ENCODE measurements at regions not wholly inside any gene's neighbourhood (a gene's known extent, or its start where the extent isn't known, plus 50 kb on each side); places are given as distances from the start of the nearest gene placed in this dataset.

DNA sequence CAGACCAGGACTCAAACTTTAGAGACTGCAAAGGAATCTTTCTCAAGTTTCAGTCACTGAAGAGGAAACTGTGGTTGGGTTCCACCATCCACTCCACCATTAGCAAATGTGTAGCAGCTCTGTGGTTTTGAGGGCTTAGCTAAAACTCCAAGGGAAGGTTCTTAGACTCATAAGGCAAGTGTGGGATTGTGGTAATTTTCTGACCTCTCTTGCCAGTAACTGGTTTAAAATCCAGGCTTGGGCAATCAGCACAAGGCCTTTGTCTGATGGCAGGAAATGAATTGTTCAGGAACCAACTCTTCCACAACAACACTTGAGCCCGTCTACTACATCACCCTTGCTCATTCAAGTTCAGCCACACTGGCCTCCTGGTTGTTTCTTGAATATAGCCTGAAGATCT lies 68.6 kb upstream of the FBXL4 start:
- POLR2A ChIA-PET, result no interaction called here
- DNase-seq (ENCODE audit: low read depth, low spot score), result no peak
- Histone ChIP-seq H3K27me3 (ENCODE audit: control insufficient read depth, insufficient read depth, low read length) (no peaks in the 10 kb centered on the region), H3K4me3 (ENCODE audit: low read depth, low read length) (no peak overlapping the region), H3K27ac (ENCODE audit: low read depth, low read length) (no peak overlapping the region), H3K9me3 (ENCODE audit: control insufficient read depth, insufficient read depth, low read length) (no peaks in the 10 kb centered on the region)
- TF ChIP-seq, protein P1, sequence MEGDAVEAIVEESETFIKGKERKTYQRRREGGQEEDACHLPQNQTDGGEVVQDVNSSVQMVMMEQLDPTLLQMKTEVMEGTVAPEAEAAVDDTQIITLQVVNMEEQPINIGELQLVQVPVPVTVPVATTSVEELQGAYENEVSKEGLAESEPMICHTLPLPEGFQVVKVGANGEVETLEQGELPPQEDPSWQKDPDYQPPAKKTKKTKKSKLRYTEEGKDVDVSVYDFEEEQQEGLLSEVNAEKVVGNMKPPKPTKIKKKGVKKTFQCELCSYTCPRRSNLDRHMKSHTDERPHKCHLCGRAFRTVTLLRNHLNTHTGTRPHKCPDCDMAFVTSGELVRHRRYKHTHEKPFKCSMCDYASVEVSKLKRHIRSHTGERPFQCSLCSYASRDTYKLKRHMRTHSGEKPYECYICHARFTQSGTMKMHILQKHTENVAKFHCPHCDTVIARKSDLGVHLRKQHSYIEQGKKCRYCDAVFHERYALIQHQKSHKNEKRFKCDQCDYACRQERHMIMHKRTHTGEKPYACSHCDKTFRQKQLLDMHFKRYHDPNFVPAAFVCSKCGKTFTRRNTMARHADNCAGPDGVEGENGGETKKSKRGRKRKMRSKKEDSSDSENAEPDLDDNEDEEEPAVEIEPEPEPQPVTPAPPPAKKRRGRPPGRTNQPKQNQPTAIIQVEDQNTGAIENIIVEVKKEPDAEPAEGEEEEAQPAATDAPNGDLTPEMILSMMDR (IDR thresholded peaks at IDR 0.05; ENCODE audit: low read depth, low read length), result no peak
- CTCF ChIA-PET, result no interaction called here

DNA sequence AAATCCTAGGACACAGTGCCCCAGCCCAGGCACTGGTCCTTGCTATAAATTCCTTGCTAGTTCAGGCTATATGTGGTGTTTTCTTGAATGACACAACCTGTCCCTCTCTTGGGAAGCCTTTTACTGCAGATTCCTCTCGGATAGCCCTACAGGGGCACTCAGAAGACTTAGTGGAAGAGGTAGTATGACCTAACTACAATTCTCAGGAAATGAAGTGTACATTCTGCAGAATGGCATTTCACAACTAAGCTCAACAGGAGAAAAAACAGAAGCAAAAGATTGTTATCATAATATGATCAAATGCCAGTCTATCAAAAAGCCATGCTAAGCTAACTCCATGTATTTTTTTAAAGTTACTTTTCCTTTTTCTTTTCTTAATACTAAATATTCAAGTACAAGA lies 66.3 kb upstream of the FBXL4 start:
- no peaks in the 10 kb centered on the region for H3K27me3 ChIP-seq (ENCODE audit: control insufficient read depth, insufficient read depth, low read length)
- no peak for DNase-seq (ENCODE audit: low read depth, low spot score)
- no peak overlapping the region for H3K4me3 ChIP-seq (ENCODE audit: low read depth, low read length)
- CTCF ChIA-PET, result no interaction called here
- H3K9me3 ChIP-seq (ENCODE audit: control insufficient read depth, insufficient read depth, low read length), result no peaks in the 10 kb centered on the region
- POLR2A ChIA-PET, result no interaction called here
- H3K27ac ChIP-seq (ENCODE audit: low read depth, low read length), result no peak overlapping the region
- TF ChIP-seq, protein P1 (IDR thresholded peaks at IDR 0.05; ENCODE audit: low read depth, low read length), result no peak

DNA sequence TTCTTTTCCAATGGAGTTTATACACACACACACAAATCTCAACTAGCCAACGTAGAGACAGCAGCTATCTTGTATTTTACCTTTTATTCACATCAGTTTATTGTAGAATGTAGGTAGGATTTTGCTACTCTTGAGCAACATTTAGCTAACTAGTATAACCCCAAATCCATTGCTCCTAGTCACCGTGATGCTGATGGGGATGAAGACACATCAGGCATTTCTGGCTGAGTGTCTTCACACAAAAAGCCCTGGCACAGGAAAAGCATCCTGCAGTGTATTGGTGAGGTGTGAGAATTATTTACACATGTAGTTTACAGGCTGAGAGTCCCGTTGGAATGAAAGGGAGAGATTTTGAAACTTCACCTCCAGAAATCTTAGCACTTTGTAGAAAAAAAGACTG lies 65.9 kb upstream of the FBXL4 start:
- DNase-seq (ENCODE audit: low read depth, low spot score), result no peak
- POLR2A ChIA-PET, result interaction anchor here (1.1 kb wide), 1 partner anchor 56 kb away, joined by 5 read pairs; no protein-coding TSS in a partner anchor
- TF ChIP-seq, protein P1 (IDR thresholded peaks at IDR 0.05; ENCODE audit: low read depth, low read length), result no peak

DNA sequence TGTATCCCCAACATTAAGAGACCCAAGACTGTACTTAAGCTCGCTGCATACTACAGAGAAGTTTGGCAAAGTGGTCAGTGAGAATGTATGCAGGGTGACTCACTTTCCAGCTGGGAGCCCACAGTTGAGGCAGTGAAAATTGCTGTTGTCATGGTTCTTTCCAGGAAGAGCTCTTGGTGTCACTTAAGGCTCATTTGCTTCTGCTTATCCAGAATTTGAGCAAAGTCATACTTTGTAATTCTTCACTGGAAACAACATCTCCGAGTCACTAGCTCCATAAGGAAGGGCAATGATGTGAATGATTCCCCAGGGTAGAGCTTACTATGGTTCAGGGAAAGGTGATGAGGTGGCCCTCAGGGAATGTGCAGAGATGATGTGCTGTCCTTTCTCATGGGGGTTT lies 65.4 kb upstream of the FBXL4 start:
- peak overlapping the region; percentile 57 for H3K27ac ChIP-seq (ENCODE audit: low read depth, low read length)
- no peaks in the 10 kb centered on the region for H3K27me3 ChIP-seq (ENCODE audit: control insufficient read depth, insufficient read depth, low read length)
- TF ChIP-seq, protein P1 (IDR thresholded peaks at IDR 0.05; ENCODE audit: low read depth, low read length), result no peak
- ChIA-PET CTCF (no interaction called here), POLR2A (interaction anchor here (0.7 to 1.1 kb wide), 2 partner anchors 56 to 65 kb away, joined by 3 to 5 read pairs; partner anchors contain the start of gene FBXL4)
- H3K4me3 ChIP-seq (ENCODE audit: low read depth, low read length), result no peak overlapping the region
- no peaks in the 10 kb centered on the region for H3K9me3 ChIP-seq (ENCODE audit: control insufficient read depth, insufficient read depth, low read length)
- peak; percentile 81 for DNase-seq (ENCODE audit: low read depth, low spot score)

More for the DNA sequence above, 65.9 kb upstream of the FBXL4 start:
- Histone ChIP-seq H3K27me3 (ENCODE audit: control insufficient read depth, insufficient read depth, low read length) (no peaks in the 10 kb centered on the region), H3K4me3 (ENCODE audit: low read depth, low read length) (no peak overlapping the region), H3K9me3 (ENCODE audit: control insufficient read depth, insufficient read depth, low read length) (no peaks in the 10 kb centered on the region), H3K27ac (ENCODE audit: low read depth, low read length) (peak overlapping the region; percentile 52)
- CTCF ChIA-PET, result no interaction called here

DNA sequence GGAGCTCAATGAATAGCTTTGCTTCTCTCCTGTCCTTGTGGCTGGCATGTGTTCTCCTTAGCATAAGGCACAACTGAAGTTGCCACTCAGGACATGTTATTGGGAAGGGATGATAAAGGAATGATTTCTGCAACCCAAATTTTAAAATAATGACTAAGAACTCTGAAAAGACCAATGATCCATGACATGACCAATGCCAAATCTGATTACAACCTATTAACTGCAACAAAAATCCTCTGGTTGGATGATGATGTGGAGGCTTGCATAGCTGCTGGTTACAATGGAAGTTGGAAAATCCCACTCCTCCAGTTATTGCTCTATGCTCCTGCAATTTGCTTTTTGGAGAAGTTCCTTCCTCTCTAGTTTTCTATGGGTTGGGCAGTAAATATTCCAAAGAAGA lies 63.4 kb upstream of the FBXL4 start:
- H3K9me3 ChIP-seq (ENCODE audit: control insufficient read depth, insufficient read depth, low read length), result no peaks in the 10 kb centered on the region
- H3K4me3 ChIP-seq (ENCODE audit: low read depth, low read length), result no peak overlapping the region
- DNase-seq (ENCODE audit: low read depth, low spot score), result no peak
- TF ChIP-seq, protein P1 (IDR thresholded peaks at IDR 0.05; ENCODE audit: low read depth, low read length), result no peak
- ChIA-PET POLR2A (no interaction called here), CTCF (no interaction called here)
- H3K27ac ChIP-seq (ENCODE audit: low read depth, low read length), result no peak overlapping the region
- no peaks in the 10 kb centered on the region for H3K27me3 ChIP-seq (ENCODE audit: control insufficient read depth, insufficient read depth, low read length)
